ENCODE measurements at regions not wholly inside any gene's neighbourhood (a gene's known extent, or its start where the extent isn't known, plus 50 kb on each side); places are given as distances from the start of the nearest gene placed in this dataset.

DNA sequence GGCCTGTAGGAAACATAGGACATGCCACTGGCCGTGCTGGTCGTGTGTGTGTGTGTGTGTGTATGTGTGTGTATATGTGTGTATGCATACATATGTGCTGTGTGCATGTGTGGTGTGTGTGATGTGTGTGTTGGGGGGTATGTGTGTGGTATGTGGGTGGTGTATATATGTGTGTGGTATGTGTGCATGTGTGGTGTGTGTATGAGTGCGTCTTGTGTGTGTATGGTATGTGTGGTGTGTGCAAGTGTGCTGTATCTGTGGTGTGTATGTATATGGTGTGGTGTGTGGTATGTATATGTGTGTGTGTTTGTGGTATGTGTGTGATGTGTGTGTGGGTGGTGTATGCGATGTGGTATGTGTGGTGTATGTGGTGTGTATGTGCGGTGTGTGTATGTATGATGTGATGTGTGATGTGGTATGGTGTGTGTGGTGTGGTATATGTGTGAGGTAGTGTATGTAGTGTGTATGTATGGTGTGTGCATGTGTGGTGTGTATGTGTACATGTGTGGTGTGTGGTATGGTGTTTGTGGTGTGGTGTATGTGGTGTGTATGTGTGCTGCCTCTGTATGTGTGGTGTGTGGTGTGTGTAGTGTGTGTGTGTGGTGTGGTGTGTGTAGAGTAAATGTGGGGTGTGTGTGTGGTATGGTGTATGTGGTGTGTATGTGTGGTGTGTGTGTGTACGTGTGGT is 120.8 kb upstream of the CACHD1 start:
- no peak for TF ChIP-seq CTCF (conservative IDR thresholded peaks at IDR 0.05; ENCODE audit: low read length)
- no peak for TF ChIP-seq EZH2phosphoT487 (IDR thresholded peaks at IDR 0.05; ENCODE audit: borderline replicate concordance)
